HG02973 (cell line): ENCODE measurements at regions not wholly inside any gene's neighbourhood (a gene's known extent, or its start where the extent isn't known, plus 50 kb on each side); places are given as distances from the start of the nearest gene placed in this dataset.
"Not testable (repeated sequence)": the region's sequence is repeated elsewhere in the genome, so short reads cannot be mapped to it uniquely, and the experiment has no call there.

Source experiments
- ATAC-seq: cut with Tn5 transposase; IDR thresholded peaks from one replicate; pipeline ENCODE4 v1.9.1; 2021; ENCODE audit warnings: moderate library complexity; ENCODE audit not compliant: unreplicated experiment

GRCh38 chr1:229159668-229160544, 111.0 kb upstream of the RAB4A start:
- no peak for ATAC-seq

GRCh38 chr1:229161740-229162139, 109.2 kb upstream of the RAB4A start:
- ATAC-seq = no peak

GRCh38 chr1:229162825-229163515, 107.9 kb upstream of the RAB4A start:
- ATAC-seq = no peak

- ATAC-seq = no peak
Measured at GRCh38 chr1:229164348-229164747, 106.6 kb upstream of the RAB4A start.

- ATAC-seq = no peak
Measured at GRCh38 chr1:229164836-229165735, 105.8 kb upstream of the RAB4A start.

- ATAC-seq = no peak
Measured at GRCh38 chr1:229167318-229167717, 103.6 kb upstream of the RAB4A start.

GRCh38 chr1:229169399-229169798, 101.5 kb upstream of the RAB4A start:
- ATAC-seq = no peak

GRCh38 chr1:229170274-229170673, 100.6 kb upstream of the RAB4A start:
- ATAC-seq = no peak

GRCh38 chr1:229170778-229171505, 100.0 kb upstream of the RAB4A start:
- no peak for ATAC-seq

GRCh38 chr1:229171934-229172333, 99.0 kb upstream of the RAB4A start:
- no peak for ATAC-seq

GRCh38 chr1:229173491-229174476, 97.1 kb upstream of the RAB4A start:
- ATAC-seq = not testable (repeated sequence)

- ATAC-seq = not testable (repeated sequence)
Measured at GRCh38 chr1:229175297-229175696, 95.6 kb upstream of the RAB4A start.

- ATAC-seq = not testable (repeated sequence)
Measured at GRCh38 chr1:229176457-229176856, 94.5 kb upstream of the RAB4A start.

GRCh38 chr1:229180161-229180560, 90.8 kb upstream of the RAB4A start:
- no peak for ATAC-seq

GRCh38 chr1:229181419-229181818, 89.5 kb upstream of the RAB4A start:
- ATAC-seq = no peak

GRCh38 chr1:229183588-229183987, 87.3 kb upstream of the RAB4A start:
- ATAC-seq = no peak

GRCh38 chr1:229184066-229184465, 86.8 kb upstream of the RAB4A start:
- no peak for ATAC-seq

GRCh38 chr1:229185963-229186362, 84.9 kb upstream of the RAB4A start:
- no peak for ATAC-seq

GRCh38 chr1:229186373-229187056, 84.4 kb upstream of the RAB4A start:
- peak; percentile 89 for ATAC-seq
